K562 (cell line): ENCODE measurements at regions not wholly inside any gene's neighbourhood (a gene's known extent, or its start where the extent isn't known, plus 50 kb on each side); places are given as distances from the start of the nearest gene placed in this dataset.

ENCODE experiments used
- ATAC-seq: fragments of 200-7000 bp; cut with Tn5 transposase; 3 replicates; pipeline ENCODE4 v1.9.1; 2020; ENCODE audit warnings: moderate library complexity
- BruUV-seq: library from RNA; stranded (reverse); fragments of 400-500 nt; replicated peaks from 2 replicates; lab custom pipeline; 2021; lab: Mats Ljungman, UMichigan
- CTCF ChIA-PET: fragments of 300-600 bp; formaldehyde crosslinking; extraction: SDS; loops from one replicate; lab custom pipeline; 2021; ENCODE audit warnings: low intra/inter-chr PET ratio; lab: Yijun Ruan, JAX
- POLR2A ChIA-PET: fragments of 300-600, 350-650 bp; sonication (Branson Sonifier 250); formaldehyde crosslinking; extraction: SDS; loops from one replicate; lab custom pipeline; 2021; ENCODE audit warnings: antibody characterized with exemption, inconsistent platforms; lab: Yijun Ruan, JAX
- DNase-seq, 4 experiments: peaks; one replicate each; pipeline versions ENCODE4 v3.0.0 to v3.0.0-alpha.2; 2011 to 2018; ENCODE audit warnings: low spot score in 3 of 4, mixed read lengths in 3 of 4; ENCODE audit errors: extremely low read depth in 1 of 4
- FAIRE-seq: peaks from 2 replicates; lab custom pipeline; 2011; peaks lifted over from hg19 to GRCh38; lab: Jason Lieb, UNC
- H2AFZ ChIP-seq: 2 replicates; pipeline ENCODE4 v1.6.0; 2011; ENCODE audit warnings: low read depth, low read length, control low read depth, inconsistent platforms
- H3K27ac ChIP-seq: fragments of 200-600 bp; 3 replicates; pipeline ENCODE4 v1.8.0; 2011; ENCODE audit warnings: low read depth, mild to moderate bottlenecking, control low read depth, inconsistent platforms, low read length, moderate library complexity, mixed read lengths; ENCODE audit errors: extremely low read depth
- H3K27me3 ChIP-seq, 2 experiments: fragments of 300-600 bp in 1 of 2; 2 replicates in 1 of 2; 3 replicates in 1 of 2; pipeline versions ENCODE4 v1.6.0 to v1.8.0; 2011; ENCODE audit warnings: inconsistent platforms in 2 of 2, low read length in 2 of 2, mild to moderate bottlenecking in 1 of 2, mixed read lengths in 1 of 2, moderate library complexity in 1 of 2; ENCODE audit not compliant: control insufficient read depth in 2 of 2, insufficient read depth in 2 of 2
- H3K36me3 ChIP-seq: fragments of 300-600 bp; 3 replicates; pipeline ENCODE4 v1.8.0; 2011; ENCODE audit warnings: mild to moderate bottlenecking, low read length, inconsistent platforms; ENCODE audit not compliant: control insufficient read depth, insufficient read depth
- H3K4me1 ChIP-seq, 2 experiments: fragments of 200-600 bp in 1 of 2; replicated peaks in 1 of 2; 2 replicates in 1 of 2; 3 replicates in 1 of 2; pipeline versions ENCODE4 v1.5.1 to v1.8.0; 2011; ENCODE audit warnings: inconsistent platforms in 2 of 2, low read length in 2 of 2, mild to moderate bottlenecking in 1 of 2, mixed read lengths in 1 of 2, moderate library complexity in 1 of 2; ENCODE audit not compliant: control insufficient read depth in 2 of 2, insufficient read depth in 2 of 2
- H3K4me2 ChIP-seq: 2 replicates; pipeline ENCODE4 v1.6.1; 2011; ENCODE audit warnings: low read length, control low read depth, inconsistent platforms, mixed read lengths; ENCODE audit not compliant: insufficient read depth
- H3K4me3 ChIP-seq: fragments of 200-600 bp; sonication (generic), shearing (Covaris generic); 2 replicates; pipeline ENCODE4 v1.5.1; 2016; ENCODE audit warnings: control low read depth, inconsistent platforms
- H3K79me2 ChIP-seq: fragments of 200-600 bp; 3 replicates; pipeline ENCODE4 v1.8.0; 2011; ENCODE audit warnings: low read length, inconsistent platforms; ENCODE audit not compliant: control insufficient read depth, insufficient read depth
- H3K9ac ChIP-seq, 2 experiments: 2 replicates each; pipeline versions ENCODE4 v1.6.0 to v1.6.1; 2011; ENCODE audit warnings: low read depth in 2 of 2, low read length in 2 of 2, control low read depth in 1 of 2, inconsistent platforms in 1 of 2, mild to moderate bottlenecking in 1 of 2, mixed read lengths in 1 of 2; ENCODE audit not compliant: insufficient read depth in 1 of 2
- H3K9me1 ChIP-seq: one replicate; pipeline ENCODE4 v1.6.0; 2011; ENCODE audit warnings: inconsistent platforms, mild to moderate bottlenecking, low read length, moderate library complexity; ENCODE audit not compliant: control insufficient read depth, insufficient read depth
- H3K9me3 ChIP-seq: replicated peaks from 2 replicates; pipeline ENCODE4 v1.5.1; 2011; ENCODE audit warnings: low read depth, low read length, inconsistent platforms; ENCODE audit not compliant: control insufficient read depth, insufficient read depth
- H4K20me1 ChIP-seq: replicated peaks from 2 replicates; pipeline ENCODE4 v1.6.1; 2011; ENCODE audit warnings: low read length, inconsistent platforms, mixed read lengths; ENCODE audit not compliant: control insufficient read depth, insufficient read depth
- EWSR1 ChIP-seq: fragments of 450-650 bp; IDR thresholded peaks from 2 replicates; pipeline ENCODE4 v1.6.1; 2018; ENCODE audit warnings: borderline replicate concordance, mild to moderate bottlenecking, low read depth, moderate library complexity; ENCODE audit not compliant: partially characterized antibody
- HDAC6 ChIP-seq: IDR thresholded peaks from 2 replicates; pipeline ENCODE4 v1.6.1; 2012; ENCODE audit warnings: low read depth, mild to moderate bottlenecking, control low read depth, inconsistent platforms, low read length, moderate library complexity
- LCOR ChIP-seq: sonication (generic); formaldehyde crosslinking; IDR thresholded peaks from 2 replicates; pipeline ENCODE4 v1.8.0; 2022; ENCODE audit warnings: mild to moderate bottlenecking, missing genetic modification reagents
- PTBP1 ChIP-seq: fragments of 200-400 bp; formaldehyde crosslinking; IDR thresholded peaks from 2 replicates; pipeline ENCODE4 v1.6.1; 2017; ENCODE audit warnings: low read depth, low read length
- RBM22 ChIP-seq: fragments of 200-400 bp; formaldehyde crosslinking; IDR thresholded peaks from 2 replicates; pipeline ENCODE4 v1.6.1; 2018; ENCODE audit warnings: low read length, low read depth; ENCODE audit not compliant: poor library complexity, severe bottlenecking
- SIN3B ChIP-seq: fragments of 450-650 bp; IDR thresholded peaks from 2 replicates; pipeline ENCODE4 v1.6.1; 2017; ENCODE audit warnings: low read depth, mild to moderate bottlenecking, moderate library complexity
- SMARCC2 ChIP-seq: fragments of 450-650 bp; IDR thresholded peaks from 2 replicates; pipeline ENCODE4 v1.6.1; 2017; ENCODE audit warnings: antibody characterized with exemption, moderate library complexity, mild to moderate bottlenecking, low read depth
- SNRNP70 ChIP-seq: fragments of 200-400 bp; formaldehyde crosslinking; optimal IDR thresholded peaks from 2 replicates; pipeline ENCODE3; 2017; ENCODE audit warnings: low read depth, low read length
- ZC3H8 ChIP-seq: fragments of 450-650 bp; IDR thresholded peaks from 2 replicates; pipeline ENCODE4 v1.6.1; 2017
- ZNF263 ChIP-seq: sonication (generic); formaldehyde crosslinking; IDR thresholded peaks from 2 replicates; pipeline ENCODE4 v1.8.0; 2022; ENCODE audit warnings: mild to moderate bottlenecking, missing genetic modification reagents, borderline replicate concordance
- ZNF79 ChIP-seq: fragments of 250-450 bp; sonication (Bioruptor Pico); IDR thresholded peaks from 2 replicates; pipeline ENCODE4 v1.4.0; 2020; ENCODE audit warnings: low read depth, mild to moderate bottlenecking, moderate library complexity
- WGBS: fragments of 100-300 bp; shearing (Covaris generic); methylation state at CpG from one replicate; pipeline ENCODE4 v1.1.6; 2016; ENCODE audit warnings: low coverage, mixed read lengths; ENCODE audit not compliant: insufficient coverage; ENCODE audit errors: missing lambda C conversion rate; 5-methylcytosine and 5-hydroxymethylcytosine counted together
- in situ Hi-C: fragments of 300-500 bp; cut with MboI; formaldehyde crosslinking; loops from 4 replicates; pipeline ENCODE4 v1.15.0; 2018; ENCODE audit warnings: inconsistent platforms, mixed read lengths
- intact Hi-C: fragments of 100-400 bp; cut with micrococcal nuclease; formaldehyde crosslinking; loops from 2 replicates; pipeline ENCODE4 v1.14.2; 2022
- TF ChIP-seq, protein P1 (sequence below): fragments of 450-650 bp; IDR thresholded peaks from 2 replicates; pipeline ENCODE4 v1.6.1; 2016; ENCODE audit warnings: borderline replicate concordance
- TF ChIP-seq, protein P2 (sequence below): fragments of 250-450 bp; sonication (Bioruptor Pico); IDR thresholded peaks from 2 replicates; pipeline ENCODE4 v1.4.0; 2020; ENCODE audit warnings: mild to moderate bottlenecking, moderate library complexity, borderline replicate concordance
- TF ChIP-seq, protein P3 (sequence below): fragments of 450-650 bp; formaldehyde crosslinking; IDR thresholded peaks from 2 replicates; pipeline ENCODE4 v1.4.0; 2020; ENCODE audit warnings: mild to moderate bottlenecking, moderate library complexity

DNA sequence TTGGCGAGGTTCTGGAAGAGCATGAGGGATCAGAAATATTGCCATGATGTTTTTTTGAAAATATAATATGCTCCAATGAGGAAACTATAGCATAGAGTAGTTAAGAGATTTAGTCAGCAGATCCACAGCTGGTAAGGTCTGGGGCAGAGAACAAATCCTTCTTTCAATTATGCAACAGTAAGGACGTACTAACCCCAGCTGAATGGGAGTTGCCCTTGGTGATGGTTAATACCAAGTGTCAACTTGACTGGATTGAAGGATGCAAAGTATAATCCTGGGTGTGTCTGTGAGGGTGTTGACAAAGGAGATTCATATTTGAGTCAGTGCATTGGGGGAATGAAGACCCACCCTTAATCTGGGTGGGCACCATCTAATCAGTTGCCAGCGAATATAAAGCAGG, 745.5 kb upstream of the NRSN1 start:
- no peak overlapping the region for H3K27ac ChIP-seq
- no peak overlapping the region for H3K4me3 ChIP-seq
- POLR2A ChIA-PET, result no interaction called here
- no peak for DNase-seq
- no peaks in the 10 kb centered on the region for H4K20me1 ChIP-seq
- in situ Hi-C loops, result no loop called here
- H3K4me1 ChIP-seq, result no peaks in the 10 kb centered on the region
- H2AFZ ChIP-seq, result no peak overlapping the region
- no peak overlapping the region for H3K9ac ChIP-seq
- no peaks in the 10 kb centered on the region for H3K9me1 ChIP-seq
- WGBS, result 0% methylated on average over 3 of the region's 3 CpGs
- no peak overlapping the region for H3K4me2 ChIP-seq
- H3K27me3 ChIP-seq, result no peaks in the 10 kb centered on the region
- intact Hi-C loops, result no loop called here
- no peak for FAIRE-seq
- ATAC-seq, result no peak
- H3K36me3 ChIP-seq, result no peaks in the 10 kb centered on the region
- BruUV-seq, result no TSS peak
- no peaks in the 10 kb centered on the region for H3K79me2 ChIP-seq
- CTCF ChIA-PET, result no interaction called here
- peaks cover 5% of the 10 kb centered on the region for H3K9me3 ChIP-seq
- no peak for TF ChIP-seq SMARCC2
- TF ChIP-seq HDAC6, result no peak
- TF ChIP-seq PTBP1, result no peak
- no peak for TF ChIP-seq SIN3B
- TF ChIP-seq, protein P1, sequence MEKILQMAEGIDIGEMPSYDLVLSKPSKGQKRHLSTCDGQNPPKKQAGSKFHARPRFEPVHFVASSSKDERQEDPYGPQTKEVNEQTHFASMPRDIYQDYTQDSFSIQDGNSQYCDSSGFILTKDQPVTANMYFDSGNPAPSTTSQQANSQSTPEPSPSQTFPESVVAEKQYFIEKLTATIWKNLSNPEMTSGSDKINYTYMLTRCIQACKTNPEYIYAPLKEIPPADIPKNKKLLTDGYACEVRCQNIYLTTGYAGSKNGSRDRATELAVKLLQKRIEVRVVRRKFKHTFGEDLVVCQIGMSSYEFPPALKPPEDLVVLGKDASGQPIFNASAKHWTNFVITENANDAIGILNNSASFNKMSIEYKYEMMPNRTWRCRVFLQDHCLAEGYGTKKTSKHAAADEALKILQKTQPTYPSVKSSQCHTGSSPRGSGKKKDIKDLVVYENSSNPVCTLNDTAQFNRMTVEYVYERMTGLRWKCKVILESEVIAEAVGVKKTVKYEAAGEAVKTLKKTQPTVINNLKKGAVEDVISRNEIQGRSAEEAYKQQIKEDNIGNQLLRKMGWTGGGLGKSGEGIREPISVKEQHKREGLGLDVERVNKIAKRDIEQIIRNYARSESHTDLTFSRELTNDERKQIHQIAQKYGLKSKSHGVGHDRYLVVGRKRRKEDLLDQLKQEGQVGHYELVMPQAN, result no peak
- TF ChIP-seq, protein P2, sequence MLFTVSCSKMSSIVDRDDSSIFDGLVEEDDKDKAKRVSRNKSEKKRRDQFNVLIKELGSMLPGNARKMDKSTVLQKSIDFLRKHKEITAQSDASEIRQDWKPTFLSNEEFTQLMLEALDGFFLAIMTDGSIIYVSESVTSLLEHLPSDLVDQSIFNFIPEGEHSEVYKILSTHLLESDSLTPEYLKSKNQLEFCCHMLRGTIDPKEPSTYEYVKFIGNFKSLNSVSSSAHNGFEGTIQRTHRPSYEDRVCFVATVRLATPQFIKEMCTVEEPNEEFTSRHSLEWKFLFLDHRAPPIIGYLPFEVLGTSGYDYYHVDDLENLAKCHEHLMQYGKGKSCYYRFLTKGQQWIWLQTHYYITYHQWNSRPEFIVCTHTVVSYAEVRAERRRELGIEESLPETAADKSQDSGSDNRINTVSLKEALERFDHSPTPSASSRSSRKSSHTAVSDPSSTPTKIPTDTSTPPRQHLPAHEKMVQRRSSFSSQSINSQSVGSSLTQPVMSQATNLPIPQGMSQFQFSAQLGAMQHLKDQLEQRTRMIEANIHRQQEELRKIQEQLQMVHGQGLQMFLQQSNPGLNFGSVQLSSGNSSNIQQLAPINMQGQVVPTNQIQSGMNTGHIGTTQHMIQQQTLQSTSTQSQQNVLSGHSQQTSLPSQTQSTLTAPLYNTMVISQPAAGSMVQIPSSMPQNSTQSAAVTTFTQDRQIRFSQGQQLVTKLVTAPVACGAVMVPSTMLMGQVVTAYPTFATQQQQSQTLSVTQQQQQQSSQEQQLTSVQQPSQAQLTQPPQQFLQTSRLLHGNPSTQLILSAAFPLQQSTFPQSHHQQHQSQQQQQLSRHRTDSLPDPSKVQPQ (CRISPR knock-in tag), result no peak
- no peak for TF ChIP-seq ZNF263 (CRISPR knock-in tag)
- no peak for TF ChIP-seq SNRNP70
- TF ChIP-seq, protein P3, sequence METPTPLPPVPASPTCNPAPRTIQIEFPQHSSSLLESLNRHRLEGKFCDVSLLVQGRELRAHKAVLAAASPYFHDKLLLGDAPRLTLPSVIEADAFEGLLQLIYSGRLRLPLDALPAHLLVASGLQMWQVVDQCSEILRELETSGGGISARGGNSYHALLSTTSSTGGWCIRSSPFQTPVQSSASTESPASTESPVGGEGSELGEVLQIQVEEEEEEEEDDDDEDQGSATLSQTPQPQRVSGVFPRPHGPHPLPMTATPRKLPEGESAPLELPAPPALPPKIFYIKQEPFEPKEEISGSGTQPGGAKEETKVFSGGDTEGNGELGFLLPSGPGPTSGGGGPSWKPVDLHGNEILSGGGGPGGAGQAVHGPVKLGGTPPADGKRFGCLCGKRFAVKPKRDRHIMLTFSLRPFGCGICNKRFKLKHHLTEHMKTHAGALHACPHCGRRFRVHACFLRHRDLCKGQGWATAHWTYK, result no peak
- no peak for TF ChIP-seq RBM22
- no peak for TF ChIP-seq LCOR (CRISPR knock-in tag)
- TF ChIP-seq ZC3H8, result no peak
- TF ChIP-seq EWSR1, result no peak
- no peak for TF ChIP-seq ZNF79
